Dendritic cell treated with granulocyte-macrophage colony-stimulating factor and Interleukin-4, amounts not matched to agents 40 ng/mL and 50 ng/mL, for 4 days (primary cell): ENCODE measurements at regions not wholly inside any gene's neighbourhood (a gene's known extent, or its start where the extent isn't known, plus 50 kb on each side); places are given as distances from the start of the nearest gene placed in this dataset.

Experiments used
- H3K27ac Mint-ChIP-seq: one replicate; pipeline ENCODE4 v1.8.0; 2022; ENCODE audit warnings: mild to moderate bottlenecking, mixed read lengths
- H3K27me3 Mint-ChIP-seq: one replicate; pipeline ENCODE4 v1.8.0; 2022; ENCODE audit warnings: mild to moderate bottlenecking, mixed read lengths
- H3K36me3 Mint-ChIP-seq: one replicate; pipeline ENCODE4 v1.8.0; 2022; ENCODE audit warnings: low read depth, mixed read lengths
- H3K4me1 Mint-ChIP-seq: one replicate; pipeline ENCODE4 v1.8.0; 2022; ENCODE audit warnings: low read depth, mixed read lengths
- H3K4me3 Mint-ChIP-seq: one replicate; pipeline ENCODE4 v1.8.0; 2022; ENCODE audit warnings: mild to moderate bottlenecking, moderate library complexity, mixed read lengths
- H3K9me3 Mint-ChIP-seq: one replicate; pipeline ENCODE4 v1.8.0; 2022; ENCODE audit warnings: mixed read lengths
- intact Hi-C: fragments of 100-400 bp; cut with micrococcal nuclease; formaldehyde crosslinking; loops from one replicate; pipeline ENCODE4 v1.15.0; 2022

GRCh38 chr1:5812295-5812694, 179.9 kb downstream of the NPHP4 start:
- Mint-ChIP-seq H3K27me3 (peaks cover 7% of the 10 kb centered on the region), H3K27ac (no peak overlapping the region), H3K4me3 (no peak overlapping the region), H3K4me1 (no peaks in the 10 kb centered on the region), H3K9me3 (no peaks in the 10 kb centered on the region), H3K36me3 (no peaks in the 10 kb centered on the region)
- intact Hi-C loops, result no loop called here

- peaks cover 7% of the 10 kb centered on the region for H3K27me3 Mint-ChIP-seq
- no peaks in the 10 kb centered on the region for H3K36me3 Mint-ChIP-seq
- intact Hi-C loops, result no loop called here
- H3K4me1 Mint-ChIP-seq, result no peaks in the 10 kb centered on the region
- H3K4me3 Mint-ChIP-seq, result no peak overlapping the region
- H3K27ac Mint-ChIP-seq, result no peak overlapping the region
- no peaks in the 10 kb centered on the region for H3K9me3 Mint-ChIP-seq
Observed at GRCh38 chr1:5811419-5811818, 180.8 kb downstream of the NPHP4 start.

DNA sequence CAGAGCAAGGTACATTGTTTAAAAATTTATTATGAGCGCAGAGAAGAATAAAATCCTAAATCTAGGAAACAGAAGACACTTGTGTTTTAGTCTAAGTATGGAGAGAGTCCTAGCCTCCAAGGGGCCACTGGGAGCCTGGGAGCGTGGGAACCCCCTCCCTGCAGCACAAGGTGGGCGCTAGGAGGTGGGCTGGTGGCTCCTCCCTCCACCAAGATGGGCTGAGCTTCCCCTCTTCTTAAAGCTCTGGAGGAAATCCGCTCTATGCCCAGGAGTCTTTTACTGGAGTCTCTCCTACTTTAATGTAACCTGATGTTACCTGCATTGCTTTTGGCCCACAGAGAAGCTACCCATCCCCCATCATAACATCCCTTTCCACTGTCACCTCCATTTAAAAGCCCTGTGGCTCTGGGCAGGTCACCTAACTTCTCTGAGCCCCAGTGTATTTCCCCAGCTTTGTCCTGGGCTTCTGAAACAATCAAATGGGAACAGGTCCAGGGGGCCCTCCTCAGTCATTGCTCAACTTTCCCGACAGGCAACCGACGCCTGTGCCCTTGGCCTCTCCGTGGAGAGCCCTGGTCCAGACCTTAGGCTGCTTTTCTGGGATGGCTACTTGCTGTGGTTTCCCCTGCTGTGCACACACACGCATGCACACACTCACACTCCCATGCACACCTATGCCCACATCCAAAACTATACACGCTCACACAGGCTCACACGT, 181.5 kb downstream of the NPHP4 start:
- no peaks in the 10 kb centered on the region for H3K4me1 Mint-ChIP-seq
- H3K36me3 Mint-ChIP-seq, result no peaks in the 10 kb centered on the region
- intact Hi-C loops, result no loop called here
- no peak overlapping the region for H3K27ac Mint-ChIP-seq
- no peaks in the 10 kb centered on the region for H3K9me3 Mint-ChIP-seq
- peaks cover 4% of the 10 kb centered on the region for H3K27me3 Mint-ChIP-seq
- H3K4me3 Mint-ChIP-seq, result no peak overlapping the region

DNA sequence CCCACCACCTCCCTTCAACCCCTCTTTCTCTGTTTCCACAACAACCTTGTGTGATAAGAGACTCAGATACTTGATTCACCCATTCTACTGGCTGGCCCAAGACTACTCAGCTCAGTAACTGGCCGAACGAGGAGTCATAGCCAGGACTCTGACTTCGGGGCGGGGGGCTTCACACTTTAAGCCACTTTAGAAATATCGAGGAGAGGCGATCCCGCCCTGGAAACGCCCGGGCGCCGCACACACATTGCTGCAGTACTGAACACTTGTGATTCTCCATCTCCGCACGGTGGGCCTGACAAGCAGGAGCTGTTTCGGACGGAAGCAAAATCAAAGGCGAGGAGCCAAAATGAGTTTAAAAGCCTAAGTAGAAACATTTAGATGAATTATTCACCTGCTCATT, 182.1 kb downstream of the NPHP4 start:
- no peaks in the 10 kb centered on the region for H3K4me1 Mint-ChIP-seq
- H3K27ac Mint-ChIP-seq, result no peak overlapping the region
- no peaks in the 10 kb centered on the region for H3K9me3 Mint-ChIP-seq
- intact Hi-C loops, result no loop called here
- no peak overlapping the region for H3K4me3 Mint-ChIP-seq
- no peaks in the 10 kb centered on the region for H3K36me3 Mint-ChIP-seq
- peaks cover 4% of the 10 kb centered on the region for H3K27me3 Mint-ChIP-seq

- Mint-ChIP-seq H3K4me3 (no peak overlapping the region), H3K27ac (no peak overlapping the region), H3K9me3 (no peaks in the 10 kb centered on the region), H3K4me1 (no peaks in the 10 kb centered on the region), H3K27me3 (peaks cover 2% of the 10 kb centered on the region), H3K36me3 (no peaks in the 10 kb centered on the region)
- intact Hi-C loops, result no loop called here
Observed at GRCh38 chr1:5809207-5809788, 182.9 kb downstream of the NPHP4 start.

- no peaks in the 10 kb centered on the region for H3K27me3 Mint-ChIP-seq
- no peak overlapping the region for H3K27ac Mint-ChIP-seq
- H3K4me1 Mint-ChIP-seq, result no peaks in the 10 kb centered on the region
- intact Hi-C loops, result no loop called here
- no peaks in the 10 kb centered on the region for H3K36me3 Mint-ChIP-seq
- H3K4me3 Mint-ChIP-seq, result no peak overlapping the region
- no peaks in the 10 kb centered on the region for H3K9me3 Mint-ChIP-seq
Observed at GRCh38 chr1:5803851-5804250, 188.4 kb downstream of the NPHP4 start.

DNA sequence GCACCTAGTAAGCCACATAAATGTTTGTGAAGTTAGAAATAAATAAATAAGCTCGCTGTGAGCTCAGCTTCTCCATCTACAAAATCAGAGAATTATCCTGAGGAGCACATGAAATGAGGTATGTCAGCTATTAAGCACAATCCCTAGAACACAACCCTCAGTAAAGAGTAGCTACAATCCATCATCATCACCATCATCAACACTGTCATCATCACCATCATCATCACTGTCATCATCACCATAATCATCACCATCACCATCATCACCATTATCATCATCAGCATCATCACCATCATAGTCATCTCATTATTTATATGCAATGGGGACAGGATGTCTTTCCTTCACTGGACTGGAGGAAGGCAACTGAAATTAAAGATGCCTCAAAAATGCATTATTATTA, 189.6 kb downstream of the NPHP4 start:
- no peaks in the 10 kb centered on the region for H3K36me3 Mint-ChIP-seq
- no peaks in the 10 kb centered on the region for H3K4me1 Mint-ChIP-seq
- intact Hi-C loops, result no loop called here
- no peak overlapping the region for H3K4me3 Mint-ChIP-seq
- H3K9me3 Mint-ChIP-seq, result no peaks in the 10 kb centered on the region
- no peak overlapping the region for H3K27ac Mint-ChIP-seq
- no peaks in the 10 kb centered on the region for H3K27me3 Mint-ChIP-seq

- intact Hi-C loops, result no loop called here
- Mint-ChIP-seq H3K36me3 (no peaks in the 10 kb centered on the region), H3K9me3 (no peaks in the 10 kb centered on the region), H3K4me1 (no peaks in the 10 kb centered on the region), H3K27me3 (peaks cover 2% of the 10 kb centered on the region), H3K27ac (no peak overlapping the region), H3K4me3 (no peak overlapping the region)
Observed at GRCh38 chr1:5798904-5799303, 193.3 kb downstream of the NPHP4 start.

- no peaks in the 10 kb centered on the region for H3K9me3 Mint-ChIP-seq
- peaks cover 2% of the 10 kb centered on the region for H3K27me3 Mint-ChIP-seq
- no peak overlapping the region for H3K27ac Mint-ChIP-seq
- no peaks in the 10 kb centered on the region for H3K36me3 Mint-ChIP-seq
- no peak overlapping the region for H3K4me3 Mint-ChIP-seq
- intact Hi-C loops, result no loop called here
- H3K4me1 Mint-ChIP-seq, result no peaks in the 10 kb centered on the region
Observed at GRCh38 chr1:5798151-5798730, 194.0 kb downstream of the NPHP4 start.

- intact Hi-C loops, result no loop called here
- Mint-ChIP-seq H3K4me1 (no peaks in the 10 kb centered on the region), H3K9me3 (no peaks in the 10 kb centered on the region), H3K4me3 (no peak overlapping the region), H3K36me3 (no peaks in the 10 kb centered on the region), H3K27me3 (peaks cover 2% of the 10 kb centered on the region), H3K27ac (no peak overlapping the region)
Observed at GRCh38 chr1:5796028-5796427, 196.2 kb downstream of the NPHP4 start.

DNA sequence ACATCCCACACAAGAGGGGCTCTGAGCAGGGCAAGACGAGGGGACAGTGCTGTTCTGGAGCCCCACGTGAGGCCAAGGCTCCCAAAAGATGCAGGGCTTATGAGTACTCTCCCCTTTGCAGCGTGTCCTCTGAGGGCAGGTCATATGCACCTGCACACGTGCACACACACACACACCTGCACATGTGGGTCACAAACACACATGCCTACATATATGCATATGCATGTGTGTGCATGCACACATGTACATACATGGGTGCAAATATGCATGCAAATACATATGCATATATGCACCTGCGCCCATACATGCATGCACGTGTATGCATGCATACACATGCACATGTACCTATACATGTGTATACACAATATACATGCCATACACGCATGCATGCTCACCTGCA, 197.9 kb downstream of the NPHP4 start:
- Mint-ChIP-seq H3K4me3 (no peak overlapping the region), H3K36me3 (no peaks in the 10 kb centered on the region), H3K27me3 (peaks cover 2% of the 10 kb centered on the region), H3K27ac (no peak overlapping the region), H3K4me1 (no peaks in the 10 kb centered on the region), H3K9me3 (peaks cover 14% of the 10 kb centered on the region)
- intact Hi-C loops, result no loop called here

DNA sequence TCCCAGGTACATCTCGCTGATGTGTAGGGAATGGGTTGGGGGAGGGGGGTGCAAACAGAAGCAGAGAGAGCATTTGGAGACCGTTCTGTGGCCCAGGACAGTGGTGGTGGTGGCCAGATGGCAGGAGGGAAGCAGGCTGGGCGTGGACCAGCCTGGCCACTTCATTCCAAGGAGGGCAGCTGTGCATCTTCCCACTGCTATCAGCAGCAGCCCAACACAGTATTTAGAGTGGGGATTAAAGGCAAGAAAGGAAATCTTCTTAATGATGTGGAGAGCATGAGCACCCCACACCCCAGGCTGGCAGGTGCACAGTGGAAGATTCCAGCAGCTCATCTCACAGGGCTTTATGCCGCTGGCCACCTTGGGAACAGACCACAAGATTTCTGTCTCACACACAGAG, 198.7 kb downstream of the NPHP4 start:
- Mint-ChIP-seq H3K27ac (no peak overlapping the region), H3K4me3 (no peak overlapping the region), H3K36me3 (no peaks in the 10 kb centered on the region), H3K4me1 (no peaks in the 10 kb centered on the region), H3K9me3 (peaks cover 14% of the 10 kb centered on the region), H3K27me3 (peaks cover 2% of the 10 kb centered on the region)
- intact Hi-C loops, result no loop called here

DNA sequence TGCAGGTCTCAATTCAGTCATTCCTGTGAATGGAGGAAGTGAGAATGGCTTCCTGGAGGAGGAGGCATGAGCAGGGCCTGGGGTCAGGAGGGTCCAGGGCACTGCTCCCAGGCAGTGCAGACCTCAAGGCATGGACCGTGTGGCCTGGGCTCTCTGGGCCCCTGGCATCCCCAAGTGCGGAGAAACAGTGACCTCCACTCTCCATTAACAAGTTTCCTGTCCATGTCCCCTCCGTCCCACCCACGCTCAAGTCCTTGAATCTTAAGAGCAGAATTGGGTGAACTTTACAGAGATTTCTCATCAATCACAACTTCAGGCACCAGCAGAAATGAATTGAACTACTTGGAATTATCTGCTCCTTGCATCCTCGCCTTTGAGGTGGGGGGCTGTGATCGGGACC, 211.1 kb downstream of the NPHP4 start:
- Mint-ChIP-seq H3K4me1 (no peaks in the 10 kb centered on the region), H3K36me3 (no peaks in the 10 kb centered on the region), H3K27ac (no peak overlapping the region), H3K9me3 (peaks cover 8% of the 10 kb centered on the region), H3K4me3 (no peak overlapping the region), H3K27me3 (peaks cover 1% of the 10 kb centered on the region)
- intact Hi-C loops, result no loop called here

DNA sequence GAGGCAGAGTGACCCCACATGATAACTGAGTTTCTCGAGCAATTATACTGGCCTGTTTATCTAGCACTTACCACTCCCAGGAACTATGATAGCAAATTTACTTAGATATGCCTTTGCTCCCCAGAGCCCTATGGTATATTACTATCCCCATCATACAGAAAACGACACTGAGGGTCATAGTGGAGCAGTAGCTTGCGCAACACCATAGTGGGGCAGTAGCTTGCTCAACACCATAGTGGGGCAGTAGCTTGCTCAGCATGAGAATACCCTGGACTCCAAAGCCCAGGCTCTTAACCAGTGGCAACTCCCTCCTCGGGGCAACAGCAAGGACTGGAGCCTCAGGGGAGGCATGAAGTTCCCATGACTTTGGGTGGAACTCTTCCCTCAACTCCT, 211.9 kb downstream of the NPHP4 start:
- no peaks in the 10 kb centered on the region for H3K36me3 Mint-ChIP-seq
- H3K4me3 Mint-ChIP-seq, result no peak overlapping the region
- H3K27me3 Mint-ChIP-seq, result peaks cover 1% of the 10 kb centered on the region
- H3K27ac Mint-ChIP-seq, result no peak overlapping the region
- intact Hi-C loops, result no loop called here
- no peaks in the 10 kb centered on the region for H3K4me1 Mint-ChIP-seq
- peaks cover 8% of the 10 kb centered on the region for H3K9me3 Mint-ChIP-seq
